H1 (cell line): ENCODE measurements at regions not wholly inside any gene's neighbourhood (a gene's known extent, or its start where the extent isn't known, plus 50 kb on each side); places are given as distances from the start of the nearest gene placed in this dataset.

Source experiments
- CBX5 ChIP-seq: fragments of 300-800, 300-1000 bp; sonication (generic); IDR thresholded peaks from 2 replicates; pipeline ENCODE4 v1.7.1; 2016; ENCODE audit warnings: antibody characterized with exemption, low read length, low read depth
- EZH2 ChIP-seq: fragments of 200-600 bp; sonication (generic); IDR thresholded peaks from 2 replicates; pipeline ENCODE4 v1.7.1; 2012; ENCODE audit warnings: low read depth, mild to moderate bottlenecking, moderate library complexity, low read length, inconsistent platforms; ENCODE audit not compliant: severe bottlenecking
- KDM1A ChIP-seq: fragments of 200-600, 300-600 bp; sonication (generic); IDR thresholded peaks from 2 replicates; pipeline ENCODE4 v1.7.1; 2016; ENCODE audit warnings: mild to moderate bottlenecking, low read length, borderline replicate concordance
- POU5F1 ChIP-seq: IDR thresholded peaks from 2 replicates; pipeline ENCODE4 v1.6.1; 2011; ENCODE audit warnings: low read depth, mild to moderate bottlenecking, low read length, moderate library complexity
- SP2 ChIP-seq: IDR thresholded peaks from 2 replicates; pipeline ENCODE4 v1.6.1; 2012; ENCODE audit warnings: mild to moderate bottlenecking, low read length, inconsistent platforms
- YY1 ChIP-seq: IDR thresholded peaks from 2 replicates; pipeline ENCODE4 v1.6.1; 2011; ENCODE audit warnings: low read depth, mild to moderate bottlenecking, low read length
- TF ChIP-seq, protein P1 (sequence below): IDR thresholded peaks from 2 replicates; pipeline ENCODE4 v1.6.1; 2011; ENCODE audit warnings: low read length, improper control_type of control experiment

DNA sequence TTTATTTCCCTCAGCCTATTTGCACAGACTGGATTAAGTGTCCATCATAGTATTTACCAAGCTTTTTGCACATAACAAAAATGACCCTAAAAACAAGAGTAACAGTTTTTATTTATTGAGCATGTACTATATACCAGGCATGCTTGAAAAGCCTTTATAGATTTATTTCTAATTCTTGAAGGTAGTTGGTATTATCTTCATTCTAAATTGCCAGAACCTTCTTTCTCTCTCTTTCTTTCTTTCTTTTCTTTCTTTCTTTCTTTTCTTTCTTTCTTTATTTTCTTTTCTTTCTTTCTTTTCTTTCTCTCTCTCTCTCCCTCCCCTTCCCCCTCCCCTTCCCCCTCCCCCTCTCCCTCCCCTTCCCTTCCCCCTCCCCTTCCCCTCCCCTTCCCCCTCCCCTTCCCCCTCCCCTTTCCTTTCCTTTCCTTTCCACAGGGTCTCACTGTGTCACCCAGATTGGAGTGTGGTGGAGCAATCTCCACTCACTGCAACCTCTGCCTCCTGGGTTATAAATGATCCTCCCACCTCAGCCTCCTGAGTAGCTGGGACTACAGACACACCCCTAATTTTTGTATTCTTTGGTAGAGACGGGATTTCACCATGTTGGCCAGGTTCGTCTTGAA lies 310.9 kb upstream of the RBFOX1 start (continued):
- TF ChIP-seq, protein P1, sequence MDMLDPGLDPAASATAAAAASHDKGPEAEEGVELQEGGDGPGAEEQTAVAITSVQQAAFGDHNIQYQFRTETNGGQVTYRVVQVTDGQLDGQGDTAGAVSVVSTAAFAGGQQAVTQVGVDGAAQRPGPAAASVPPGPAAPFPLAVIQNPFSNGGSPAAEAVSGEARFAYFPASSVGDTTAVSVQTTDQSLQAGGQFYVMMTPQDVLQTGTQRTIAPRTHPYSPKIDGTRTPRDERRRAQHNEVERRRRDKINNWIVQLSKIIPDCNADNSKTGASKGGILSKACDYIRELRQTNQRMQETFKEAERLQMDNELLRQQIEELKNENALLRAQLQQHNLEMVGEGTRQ = no peak
- TF ChIP-seq EZH2 (no peak), KDM1A (no peak), CBX5 (no peak), SP2 (no peak), YY1 (no peak), POU5F1 (no peak)
